H9 (cell line): ENCODE measurements at regions not wholly inside any gene's neighbourhood (a gene's known extent, or its start where the extent isn't known, plus 50 kb on each side); places are given as distances from the start of the nearest gene placed in this dataset.

Source experiments
- DNase-seq: peaks from one replicate; pipeline ENCODE4 v3.0.0-alpha.2; 2017
- H2AFZ ChIP-seq: one replicate; pipeline ENCODE4 v1.6.1; 2013; ENCODE audit warnings: mild to moderate bottlenecking, low read length, control low read depth, moderate library complexity
- H2AK5ac ChIP-seq: 2 replicates; pipeline ENCODE4 v1.6.1; 2013; ENCODE audit warnings: low read length, control low read depth, mixed read lengths; ENCODE audit not compliant: insufficient read length
- H2BK120ac ChIP-seq: one replicate; pipeline ENCODE4 v1.6.1; 2013; ENCODE audit warnings: low read depth, mild to moderate bottlenecking, low read length, control low read depth, inconsistent platforms; ENCODE audit not compliant: poor library complexity, severe bottlenecking
- H2BK12ac ChIP-seq: 2 replicates; pipeline ENCODE4 v1.6.1; 2013; ENCODE audit warnings: low read length, control low read depth, mixed read lengths, low read depth; ENCODE audit not compliant: insufficient read length
- H2BK15ac ChIP-seq: 2 replicates; pipeline ENCODE4 v1.6.1; 2013; ENCODE audit warnings: low read depth, low read length, control low read depth
- H2BK20ac ChIP-seq: one replicate; pipeline ENCODE4 v1.6.1; 2013; ENCODE audit warnings: low read depth, mild to moderate bottlenecking, low read length, control low read depth, inconsistent platforms; ENCODE audit not compliant: poor library complexity, severe bottlenecking
- H2BK5ac ChIP-seq: 2 replicates; pipeline ENCODE4 v1.6.1; 2013; ENCODE audit warnings: low read length, control low read depth, mixed read lengths; ENCODE audit not compliant: insufficient read length
- H3K14ac ChIP-seq: 2 replicates; pipeline ENCODE4 v1.6.1; 2013; ENCODE audit warnings: low read length, control low read depth; ENCODE audit not compliant: insufficient read depth
- H3K18ac ChIP-seq: 2 replicates; pipeline ENCODE4 v1.6.1; 2013; ENCODE audit warnings: low read depth, mild to moderate bottlenecking, mixed read lengths, low read length, control low read depth; ENCODE audit not compliant: insufficient read length
- H3K23ac ChIP-seq: 2 replicates; pipeline ENCODE4 v1.6.1; 2013; ENCODE audit warnings: low read length, control low read depth, mixed read lengths, low read depth; ENCODE audit not compliant: insufficient read length
- H3K23me2 ChIP-seq: 2 replicates; pipeline ENCODE4 v1.6.1; 2013; ENCODE audit warnings: low read depth, mild to moderate bottlenecking, mixed read lengths, low read length, control low read depth; ENCODE audit not compliant: insufficient read length, poor library complexity, severe bottlenecking
- H3K27ac ChIP-seq: 2 replicates; pipeline ENCODE4 v1.5.1; 2013; ENCODE audit warnings: low read length, control low read depth, mixed read lengths, low read depth; ENCODE audit not compliant: insufficient read length
- H3K27me3 ChIP-seq: 2 replicates; pipeline ENCODE4 v1.6.1; 2013; ENCODE audit warnings: low read length, control low read depth, inconsistent platforms; ENCODE audit not compliant: insufficient read depth
- H3K4ac ChIP-seq: 2 replicates; pipeline ENCODE4 v1.6.1; 2013; ENCODE audit warnings: low read depth, mild to moderate bottlenecking, control low read depth, inconsistent platforms, low read length, moderate library complexity
- H3K4me1 ChIP-seq: 2 replicates; pipeline ENCODE4 v1.6.1; 2013; ENCODE audit warnings: low read length, control low read depth, inconsistent platforms; ENCODE audit not compliant: insufficient read depth
- H3K4me2 ChIP-seq: 2 replicates; pipeline ENCODE4 v1.6.1; 2013; ENCODE audit warnings: low read length, control low read depth, mixed read lengths; ENCODE audit not compliant: insufficient read length, insufficient read depth
- H3K56ac ChIP-seq: 2 replicates; pipeline ENCODE4 v1.6.1; 2013; ENCODE audit warnings: low read depth, mild to moderate bottlenecking, mixed read lengths, low read length, control low read depth; ENCODE audit not compliant: insufficient read length
- H3K79me1 ChIP-seq: 2 replicates; pipeline ENCODE4 v1.6.1; 2013; ENCODE audit warnings: low read depth, mild to moderate bottlenecking, moderate library complexity, low read length, control low read depth, inconsistent platforms; ENCODE audit not compliant: insufficient read depth, poor library complexity, severe bottlenecking
- H3K79me2 ChIP-seq: 2 replicates; pipeline ENCODE4 v1.6.1; 2013; ENCODE audit warnings: low read length, control low read depth, inconsistent platforms; ENCODE audit not compliant: insufficient read depth
- H3K9ac ChIP-seq: 2 replicates; pipeline ENCODE4 v1.6.1; 2013; ENCODE audit warnings: low read length, control low read depth, mixed read lengths; ENCODE audit not compliant: insufficient read length; ENCODE audit errors: extremely low read depth
- H3K9me3 ChIP-seq: one replicate; pipeline ENCODE4 v1.6.1; 2013; ENCODE audit warnings: low read depth, low read length, inconsistent platforms; ENCODE audit not compliant: control insufficient read depth
- H3T11ph ChIP-seq: one replicate; pipeline ENCODE4 v1.6.1; 2013; ENCODE audit warnings: mild to moderate bottlenecking, low read length, control low read depth, inconsistent platforms
- H4K20me1 ChIP-seq: one replicate; pipeline ENCODE4 v1.6.1; 2013; ENCODE audit not compliant: control insufficient read depth, insufficient read length, insufficient read depth
- H4K5ac ChIP-seq: 2 replicates; pipeline ENCODE4 v1.6.1; 2013; ENCODE audit warnings: low read depth, mild to moderate bottlenecking, mixed read lengths, low read length, control low read depth; ENCODE audit not compliant: insufficient read length
- H4K8ac ChIP-seq: replicated peaks from 2 replicates; pipeline ENCODE4 v1.6.1; 2013; ENCODE audit warnings: low read length, control low read depth, mixed read lengths, low read depth; ENCODE audit not compliant: insufficient read length
- H4K91ac ChIP-seq: 2 replicates; pipeline ENCODE4 v1.6.1; 2013; ENCODE audit warnings: low read depth, mild to moderate bottlenecking, moderate library complexity, mixed read lengths, low read length, control low read depth; ENCODE audit not compliant: insufficient read length
- H3K27ac Mint-ChIP-seq, 3 experiments: 2 replicates in 2 of 3; 3 replicates in 1 of 3; pipeline ENCODE4 v1.8.0; 2020 to 2021; ENCODE audit warnings: mixed read lengths in 3 of 3, mild to moderate bottlenecking in 1 of 3, moderate library complexity in 1 of 3
- H3K27me3 Mint-ChIP-seq: 2 replicates; pipeline ENCODE4 v1.8.0; 2021; ENCODE audit warnings: low read depth, mild to moderate bottlenecking, moderate library complexity, mixed read lengths
- H3K36me3 Mint-ChIP-seq, 3 experiments: 2 replicates in 2 of 3; 3 replicates in 1 of 3; pipeline ENCODE4 v1.8.0; 2020 to 2021; ENCODE audit warnings: low read depth in 3 of 3, mixed read lengths in 3 of 3; ENCODE audit not compliant: insufficient read depth in 1 of 3
- H3K4me1 Mint-ChIP-seq, 2 experiments: 2 replicates each; pipeline ENCODE4 v1.8.0; 2020; ENCODE audit warnings: mixed read lengths in 2 of 2
- H3K4me3 Mint-ChIP-seq, 2 experiments: 2 replicates in 1 of 2; 3 replicates in 1 of 2; pipeline ENCODE4 v1.8.0; 2020 to 2021; ENCODE audit warnings: mild to moderate bottlenecking in 2 of 2, mixed read lengths in 2 of 2, moderate library complexity in 1 of 2
- H3K9me3 Mint-ChIP-seq, 2 experiments: 2 replicates in 1 of 2; 3 replicates in 1 of 2; pipeline ENCODE4 v1.8.0; 2020; ENCODE audit warnings: mild to moderate bottlenecking in 2 of 2, mixed read lengths in 2 of 2, moderate library complexity in 1 of 2
- WGBS: extraction: QIAGEN DNeasy Blood & Tissue Kit; methylation state at CpG from one replicate; pipeline ENCODE4 v1.1.7; 2013; ENCODE audit warnings: missing lambda C conversion rate, low lambda C conversion rate, mixed read lengths; ENCODE audit not compliant: insufficient read length; ENCODE audit errors: extremely low coverage; 5-methylcytosine and 5-hydroxymethylcytosine counted together
- TF ChIP-seq, protein P1 (sequence below): fragments of 200-600 bp; sonication (generic); conservative IDR thresholded peaks from 3 replicates; pipeline ENCODE4 v1.8.0; 2021; ENCODE audit warnings: antibody characterized with exemption, mild to moderate bottlenecking

DNA sequence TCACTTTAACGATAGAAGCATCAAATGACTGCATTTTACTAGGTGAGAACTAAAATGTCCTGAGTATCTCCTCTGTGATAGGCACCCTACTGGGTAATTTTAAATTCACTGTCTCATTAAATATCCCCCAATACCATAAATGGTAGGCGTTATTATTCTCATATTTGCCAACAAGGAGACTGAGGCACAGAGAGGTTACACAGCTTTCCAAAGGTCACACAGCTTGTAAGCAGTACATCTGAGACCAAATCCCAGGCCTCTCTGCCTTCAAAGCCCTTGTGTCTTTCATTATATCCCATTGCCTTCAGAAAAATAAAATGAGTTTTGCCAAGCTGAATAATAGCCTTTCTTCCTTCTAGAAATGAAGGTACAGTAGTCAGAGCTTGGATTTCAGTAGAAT lies 502.6 kb downstream of the HAPSTR1 start:
- Histone ChIP-seq H3K4me1 (no peaks in the 10 kb centered on the region), H3K4ac (no peak overlapping the region), H3K14ac (no peak overlapping the region), H4K5ac (no peak overlapping the region), H3K9me3 (no peaks in the 10 kb centered on the region), H4K8ac (no peak overlapping the region), H4K20me1 (no peaks in the 10 kb centered on the region), H3K18ac (no peak overlapping the region), H2AK5ac (no peak overlapping the region), H2BK5ac (no peak overlapping the region), H3T11ph (no peak overlapping the region), H3K27ac (no peak overlapping the region), H2BK12ac (no peak overlapping the region), H3K4me2 (no peak overlapping the region), H3K79me2 (no peaks in the 10 kb centered on the region), H3K79me1 (no peaks in the 10 kb centered on the region), H3K23ac (no peak overlapping the region), H3K56ac (no peak overlapping the region), H2BK15ac (no peak overlapping the region), H3K9ac (no peak overlapping the region), H2BK20ac (no peak overlapping the region), H2AFZ (no peak overlapping the region), H4K91ac (no peak overlapping the region), H2BK120ac (no peak overlapping the region), H3K23me2 (no peaks in the 10 kb centered on the region), H3K27me3 (no peaks in the 10 kb centered on the region)
- TF ChIP-seq, protein P1, sequence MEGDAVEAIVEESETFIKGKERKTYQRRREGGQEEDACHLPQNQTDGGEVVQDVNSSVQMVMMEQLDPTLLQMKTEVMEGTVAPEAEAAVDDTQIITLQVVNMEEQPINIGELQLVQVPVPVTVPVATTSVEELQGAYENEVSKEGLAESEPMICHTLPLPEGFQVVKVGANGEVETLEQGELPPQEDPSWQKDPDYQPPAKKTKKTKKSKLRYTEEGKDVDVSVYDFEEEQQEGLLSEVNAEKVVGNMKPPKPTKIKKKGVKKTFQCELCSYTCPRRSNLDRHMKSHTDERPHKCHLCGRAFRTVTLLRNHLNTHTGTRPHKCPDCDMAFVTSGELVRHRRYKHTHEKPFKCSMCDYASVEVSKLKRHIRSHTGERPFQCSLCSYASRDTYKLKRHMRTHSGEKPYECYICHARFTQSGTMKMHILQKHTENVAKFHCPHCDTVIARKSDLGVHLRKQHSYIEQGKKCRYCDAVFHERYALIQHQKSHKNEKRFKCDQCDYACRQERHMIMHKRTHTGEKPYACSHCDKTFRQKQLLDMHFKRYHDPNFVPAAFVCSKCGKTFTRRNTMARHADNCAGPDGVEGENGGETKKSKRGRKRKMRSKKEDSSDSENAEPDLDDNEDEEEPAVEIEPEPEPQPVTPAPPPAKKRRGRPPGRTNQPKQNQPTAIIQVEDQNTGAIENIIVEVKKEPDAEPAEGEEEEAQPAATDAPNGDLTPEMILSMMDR = no peak
- no peak for DNase-seq
- H3K36me3 Mint-ChIP-seq = peaks cover 0 to 6% (median 5%) of the 10 kb centered on the region in 3 experiments; a peak in 2 of 7 replicates
- peaks cover 5 to 6% of the 10 kb centered on the region in 2 experiments; a peak in 4 of 5 replicates for H3K9me3 Mint-ChIP-seq
- WGBS = no CpG with 5 or more reads among the region's 2 CpGs
- no peak overlapping the region for H3K27ac Mint-ChIP-seq
- H3K4me3 Mint-ChIP-seq = no peak overlapping the region
- peaks cover 6 to 7% of the 10 kb centered on the region in 2 experiments; a peak in 3 of 4 replicates for H3K4me1 Mint-ChIP-seq
- peaks cover 10% of the 10 kb centered on the region for H3K27me3 Mint-ChIP-seq
